HCT116 (cell line): ENCODE measurements at regions not wholly inside any gene's neighbourhood (a gene's known extent, or its start where the extent isn't known, plus 50 kb on each side); places are given as distances from the start of the nearest gene placed in this dataset.

Experiments
- CBX3 ChIP-seq: IDR thresholded peaks from 2 replicates; pipeline ENCODE4 v1.6.1; 2012; ENCODE audit warnings: low read depth
- CEBPB ChIP-seq: IDR thresholded peaks from 2 replicates; pipeline ENCODE4 v1.6.1; 2012; ENCODE audit warnings: low read depth
- CTCF ChIP-seq, 3 experiments: fragments of 200-600 bp in 1 of 3; sonication (generic) in 1 of 3; IDR thresholded peaks in 2 of 3; conservative IDR thresholded peaks in 1 of 3; 2 replicates each; pipeline ENCODE4 v1.5.1; 2012 to 2017; ENCODE audit warnings: low read depth in 2 of 3, low read length in 2 of 3, antibody characterized with exemption in 1 of 3, borderline replicate concordance in 1 of 3, control low read depth in 1 of 3, mild to moderate bottlenecking in 1 of 3, mixed read lengths in 1 of 3, mixed run types in 1 of 3, moderate library complexity in 1 of 3; ENCODE audit not compliant: insufficient read depth in 1 of 3
- POLR2A ChIP-seq: IDR thresholded peaks from 2 replicates; pipeline ENCODE4 v1.7.0; 2011; ENCODE audit warnings: borderline replicate concordance; ENCODE audit not compliant: insufficient read depth, insufficient read length; ENCODE audit errors: extremely low read depth
- POLR2AphosphoS5 ChIP-seq: IDR thresholded peaks from 2 replicates; pipeline ENCODE4 v1.6.1; 2011; ENCODE audit warnings: mild to moderate bottlenecking, low read depth, low read length, moderate library complexity
- RAD21 ChIP-seq: IDR thresholded peaks from 2 replicates; pipeline ENCODE4 v1.6.1; 2012; ENCODE audit warnings: low read depth, mild to moderate bottlenecking
- REST ChIP-seq: IDR thresholded peaks from 2 replicates; pipeline ENCODE4 v1.6.1; 2012; ENCODE audit warnings: low read depth
- SP1 ChIP-seq: IDR thresholded peaks from 2 replicates; pipeline ENCODE4 v1.6.1; 2012; ENCODE audit warnings: low read depth
- ZFX ChIP-seq: fragments of 450-650 bp; IDR thresholded peaks from 2 replicates; pipeline ENCODE4 v1.6.1; 2017
- ZNF274 ChIP-seq: fragments of 200-500 bp; sonication (Bioruptor generic); IDR thresholded peaks from 2 replicates; pipeline ENCODE4 v1.6.1; 2014; ENCODE audit warnings: mild to moderate bottlenecking, low read depth, low read length, inconsistent platforms

GRCh38 chr14:38079268-38079667 is 128.4 kb upstream of the SSTR1 start:
- TF ChIP-seq CTCF (IDR thresholded peaks at IDR 0.05 in 2 of 3, conservative IDR thresholded peaks at IDR 0.05 in 1 of 3; ENCODE audit: borderline replicate concordance in 1 of 3, insufficient read depth in 1 of 3, low read depth in 2 of 3, low read length in 2 of 3), result no peak
- TF ChIP-seq POLR2AphosphoS5, result no peak
- no peak for TF ChIP-seq CEBPB
- TF ChIP-seq POLR2A, result no peak
- no peak for TF ChIP-seq REST
- no peak for TF ChIP-seq CBX3
- TF ChIP-seq ZNF274, result no peak
- TF ChIP-seq ZFX, result no peak
- no peak for TF ChIP-seq SP1
- TF ChIP-seq RAD21, result no peak
